Endothelial cell of umbilical vein (primary cell): ENCODE measurements at regions not wholly inside any gene's neighbourhood (a gene's known extent, or its start where the extent isn't known, plus 50 kb on each side); places are given as distances from the start of the nearest gene placed in this dataset.

Experiments
- BruUV-seq: library from RNA; stranded (reverse); fragments of 400-500 nt; replicated peaks from 2 replicates; lab custom pipeline; 2021; lab: Mats Ljungman, UMichigan
- CTCF ChIA-PET: fragments of 300-600, 350-600 bp; sonication (Branson Sonifier 250); formaldehyde crosslinking; loops from one replicate; lab custom pipeline; 2021; ENCODE audit warnings: antibody characterized with exemption, inconsistent platforms; lab: Charles Lee
- POLR2A ChIA-PET: fragments of 300-600, 350-600 bp; sonication (Branson Sonifier 250); formaldehyde crosslinking; loops from one replicate; lab custom pipeline; 2021; ENCODE audit warnings: antibody characterized with exemption, inconsistent platforms; lab: Charles Lee
- DNase-seq: peaks from one replicate; pipeline ENCODE4 v3.0.0-alpha.2; 2011; ENCODE audit warnings: low read depth, low spot score
- FAIRE-seq: peaks from 2 replicates; lab custom pipeline; 2011; peaks lifted over from hg19 to GRCh38; lab: Jason Lieb, UNC
- H2AFZ ChIP-seq: 2 replicates; pipeline ENCODE4 v1.6.0; 2012; ENCODE audit warnings: low read depth, low read length, control low read depth, inconsistent platforms
- H3K27ac ChIP-seq: 2 replicates; pipeline ENCODE4 v1.5.1; 2011; ENCODE audit warnings: low read depth, mild to moderate bottlenecking, control low read depth, low read length, moderate library complexity; ENCODE audit not compliant: insufficient read depth
- H3K27me3 ChIP-seq, 2 experiments: 2 replicates each; pipeline versions ENCODE4 v1.6.0 to v1.6.1; 2011; ENCODE audit warnings: low read length in 2 of 2, mixed read lengths in 1 of 2; ENCODE audit not compliant: control insufficient read depth in 2 of 2, insufficient read depth in 2 of 2
- H3K36me3 ChIP-seq, 2 experiments: 2 replicates in 1 of 2; 3 replicates in 1 of 2; pipeline ENCODE4 v1.5.1; 2011; ENCODE audit warnings: low read length in 2 of 2, mild to moderate bottlenecking in 1 of 2, moderate library complexity in 1 of 2; ENCODE audit not compliant: control insufficient read depth in 2 of 2, insufficient read depth in 2 of 2; ENCODE audit errors: extremely low read depth in 1 of 2
- H3K4me1 ChIP-seq: 3 replicates; pipeline ENCODE4 v1.5.1; 2011; ENCODE audit warnings: mild to moderate bottlenecking, low read length; ENCODE audit not compliant: control insufficient read depth, insufficient read depth; ENCODE audit errors: extremely low read depth
- H3K4me2 ChIP-seq: 2 replicates; pipeline ENCODE4 v1.6.1; 2011; ENCODE audit warnings: low read length, control low read depth, mixed read lengths; ENCODE audit not compliant: insufficient read depth
- H3K4me3 ChIP-seq, 3 experiments: fragments of 200-600 bp in 1 of 3; sonication (generic), shearing (Covaris generic) in 1 of 3; replicated peaks in 1 of 3; 2 replicates each; pipeline ENCODE4 v1.5.1; 2011 to 2016; ENCODE audit warnings: control low read depth in 3 of 3, low read length in 3 of 3, mild to moderate bottlenecking in 2 of 3, inconsistent platforms in 1 of 3, low read depth in 1 of 3, moderate library complexity in 1 of 3; ENCODE audit not compliant: insufficient read depth in 1 of 3
- H3K79me2 ChIP-seq: 2 replicates; pipeline ENCODE4 v1.6.0; 2012; ENCODE audit warnings: low read length, inconsistent platforms; ENCODE audit not compliant: control insufficient read depth, insufficient read depth
- H3K9ac ChIP-seq: replicated peaks from 2 replicates; pipeline ENCODE3; 2011; ENCODE audit warnings: low read length, control low read depth; ENCODE audit not compliant: insufficient read depth; ENCODE audit errors: extremely low read depth
- H3K9me1 ChIP-seq: replicated peaks from 3 replicates; pipeline ENCODE4 v1.6.0; 2011; ENCODE audit warnings: mild to moderate bottlenecking, low read length; ENCODE audit not compliant: control insufficient read depth, insufficient read depth; ENCODE audit errors: extremely low read depth
- H3K9me3 ChIP-seq: replicated peaks from 2 replicates; pipeline ENCODE4 v1.5.1; 2012; ENCODE audit warnings: low read length, inconsistent platforms; ENCODE audit not compliant: control insufficient read depth, insufficient read depth
- H4K20me1 ChIP-seq: replicated peaks from 2 replicates; pipeline ENCODE3; 2011; ENCODE audit warnings: mild to moderate bottlenecking, low read length; ENCODE audit not compliant: control insufficient read depth, insufficient read depth; ENCODE audit errors: extremely low read depth
- EZH2 ChIP-seq: IDR thresholded peaks from 2 replicates; pipeline ENCODE4 v1.6.1; 2012; ENCODE audit warnings: borderline replicate concordance, low read depth, mild to moderate bottlenecking, moderate library complexity, low read length, inconsistent platforms; ENCODE audit not compliant: severe bottlenecking
- FOS ChIP-seq: IDR thresholded peaks from 2 replicates; pipeline ENCODE4 v1.6.1; 2011; ENCODE audit warnings: mild to moderate bottlenecking, low read length, moderate library complexity, borderline replicate concordance; ENCODE audit not compliant: insufficient read depth
- GATA2 ChIP-seq: IDR thresholded peaks from 2 replicates; pipeline ENCODE4 v1.7.0; 2011; ENCODE audit warnings: low read depth, mild to moderate bottlenecking, moderate library complexity, mixed read lengths, low read length; ENCODE audit not compliant: insufficient read length, insufficient read depth
- JUN ChIP-seq: IDR thresholded peaks from 2 replicates; pipeline ENCODE4 v1.6.1; 2011; ENCODE audit warnings: borderline replicate concordance, low read depth; ENCODE audit not compliant: insufficient read length, insufficient read depth
- MYC ChIP-seq: IDR thresholded peaks from one replicate; pipeline ENCODE4 v1.6.1; 2011; ENCODE audit warnings: mild to moderate bottlenecking, low read depth, low read length
- POLR2A ChIP-seq: IDR thresholded peaks from 2 replicates; pipeline ENCODE4 v1.6.1; 2012; ENCODE audit warnings: low read depth, mild to moderate bottlenecking, control low read depth, low read length
- POLR2AphosphoS5 ChIP-seq: IDR thresholded peaks from 2 replicates; pipeline ENCODE4 v1.6.1; 2012; ENCODE audit warnings: low read depth, mild to moderate bottlenecking, control low read depth, low read length, moderate library complexity; ENCODE audit not compliant: insufficient read depth
- dilution Hi-C: fragments of 300-500 bp; cut with MboI; formaldehyde crosslinking; loops from one replicate; pipeline ENCODE4 v1.15.0; 2019; ENCODE audit warnings: low sequenced_read_pairs; ENCODE audit not compliant: extremely low pct_ligation_motif_present
- intact Hi-C: fragments of 100-400 bp; cut with micrococcal nuclease; formaldehyde crosslinking; loops from one replicate; pipeline ENCODE4 v1.10.0; 2022
- TF ChIP-seq, protein P1 (sequence below): IDR thresholded peaks from 2 replicates; pipeline ENCODE4 v1.6.1; 2011; ENCODE audit not compliant: insufficient read depth, insufficient read length
- TF ChIP-seq, protein P2 (sequence below), 2 donors: IDR thresholded peaks; 1 replicate in 1 of 2; 2 replicates in 1 of 2; pipeline ENCODE4 v1.5.1; 2011; ENCODE audit warnings: low read length in 2 of 2, mild to moderate bottlenecking in 2 of 2, moderate library complexity in 2 of 2, control low read depth in 1 of 2, inconsistent platforms in 1 of 2, low read depth in 1 of 2; ENCODE audit not compliant: insufficient read depth in 1 of 2; ENCODE audit errors: extremely low read depth in 1 of 2

DNA sequence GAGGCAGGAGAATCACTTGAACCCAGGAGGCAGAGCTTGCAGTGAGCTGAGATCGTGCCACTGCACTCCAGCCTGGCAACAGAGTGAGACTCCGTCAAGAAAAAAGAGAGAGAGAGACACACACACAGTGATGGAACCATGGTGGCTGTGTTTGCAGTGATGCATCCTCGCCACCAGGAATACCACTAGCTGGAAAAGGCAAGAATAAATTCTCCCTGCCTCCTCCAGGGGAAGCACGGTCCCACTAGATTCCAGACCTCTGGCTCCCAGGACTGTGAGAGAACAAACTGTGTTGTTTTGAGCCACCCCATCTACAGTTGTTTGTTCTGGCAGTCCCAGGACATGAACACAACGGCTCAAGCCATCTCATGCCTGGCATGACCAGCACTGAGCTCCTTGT lies 320.3 kb upstream of the FOXK1 start:
- H3K4me1 ChIP-seq: no peaks in the 10 kb centered on the region
- FAIRE-seq (no peak), DNase-seq (no peak)
- H3K27me3 ChIP-seq: no peaks in the 10 kb centered on the region
- dilution Hi-C loops (no loop called here), intact Hi-C loops (no loop called here)
- H3K9ac ChIP-seq: no peak overlapping the region
- H2AFZ ChIP-seq: no peak overlapping the region
- ChIA-PET POLR2A (no interaction called here), CTCF (no interaction called here)
- no peak overlapping the region for H3K27ac ChIP-seq
- no peak overlapping the region for H3K4me3 ChIP-seq
- no peak for TF ChIP-seq MYC
- TF ChIP-seq, protein P1, sequence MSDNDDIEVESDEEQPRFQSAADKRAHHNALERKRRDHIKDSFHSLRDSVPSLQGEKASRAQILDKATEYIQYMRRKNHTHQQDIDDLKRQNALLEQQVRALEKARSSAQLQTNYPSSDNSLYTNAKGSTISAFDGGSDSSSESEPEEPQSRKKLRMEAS: no peak
- TF ChIP-seq GATA2: no peak
- TF ChIP-seq JUN: no peak
- TF ChIP-seq POLR2A: no peak
- no peak for TF ChIP-seq FOS
- TF ChIP-seq POLR2AphosphoS5: no peak
- no peak for TF ChIP-seq EZH2
- TF ChIP-seq, protein P2, sequence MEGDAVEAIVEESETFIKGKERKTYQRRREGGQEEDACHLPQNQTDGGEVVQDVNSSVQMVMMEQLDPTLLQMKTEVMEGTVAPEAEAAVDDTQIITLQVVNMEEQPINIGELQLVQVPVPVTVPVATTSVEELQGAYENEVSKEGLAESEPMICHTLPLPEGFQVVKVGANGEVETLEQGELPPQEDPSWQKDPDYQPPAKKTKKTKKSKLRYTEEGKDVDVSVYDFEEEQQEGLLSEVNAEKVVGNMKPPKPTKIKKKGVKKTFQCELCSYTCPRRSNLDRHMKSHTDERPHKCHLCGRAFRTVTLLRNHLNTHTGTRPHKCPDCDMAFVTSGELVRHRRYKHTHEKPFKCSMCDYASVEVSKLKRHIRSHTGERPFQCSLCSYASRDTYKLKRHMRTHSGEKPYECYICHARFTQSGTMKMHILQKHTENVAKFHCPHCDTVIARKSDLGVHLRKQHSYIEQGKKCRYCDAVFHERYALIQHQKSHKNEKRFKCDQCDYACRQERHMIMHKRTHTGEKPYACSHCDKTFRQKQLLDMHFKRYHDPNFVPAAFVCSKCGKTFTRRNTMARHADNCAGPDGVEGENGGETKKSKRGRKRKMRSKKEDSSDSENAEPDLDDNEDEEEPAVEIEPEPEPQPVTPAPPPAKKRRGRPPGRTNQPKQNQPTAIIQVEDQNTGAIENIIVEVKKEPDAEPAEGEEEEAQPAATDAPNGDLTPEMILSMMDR (IDR thresholded peaks at IDR 0.05; ENCODE audit: extremely low read depth in 1 of 2, insufficient read depth in 1 of 2, low read depth in 1 of 2, low read length in 2 of 2): no peak
- no peak overlapping the region for H3K4me2 ChIP-seq
- no peaks in the 10 kb centered on the region for H3K79me2 ChIP-seq
- no TSS peak for BruUV-seq
- H4K20me1 ChIP-seq: no peaks in the 10 kb centered on the region
- no peaks in the 10 kb centered on the region for H3K9me1 ChIP-seq
- H3K9me3 ChIP-seq: peaks cover 7% of the 10 kb centered on the region
- no peaks in the 10 kb centered on the region for H3K36me3 ChIP-seq
